Activated CD4-positive, CD25-positive, alpha-beta regulatory T cell treated with anti-CD3 and anti-CD28 coated beads, Interleukin-2, amount 50 U/mL, for 72 hours (primary cell): ENCODE measurements at regions not wholly inside any gene's neighbourhood (a gene's known extent, or its start where the extent isn't known, plus 50 kb on each side); places are given as distances from the start of the nearest gene placed in this dataset.

Source experiments
- DNase-seq: peaks from one replicate; pipeline ENCODE4 v3.0.0; 2021

DNA sequence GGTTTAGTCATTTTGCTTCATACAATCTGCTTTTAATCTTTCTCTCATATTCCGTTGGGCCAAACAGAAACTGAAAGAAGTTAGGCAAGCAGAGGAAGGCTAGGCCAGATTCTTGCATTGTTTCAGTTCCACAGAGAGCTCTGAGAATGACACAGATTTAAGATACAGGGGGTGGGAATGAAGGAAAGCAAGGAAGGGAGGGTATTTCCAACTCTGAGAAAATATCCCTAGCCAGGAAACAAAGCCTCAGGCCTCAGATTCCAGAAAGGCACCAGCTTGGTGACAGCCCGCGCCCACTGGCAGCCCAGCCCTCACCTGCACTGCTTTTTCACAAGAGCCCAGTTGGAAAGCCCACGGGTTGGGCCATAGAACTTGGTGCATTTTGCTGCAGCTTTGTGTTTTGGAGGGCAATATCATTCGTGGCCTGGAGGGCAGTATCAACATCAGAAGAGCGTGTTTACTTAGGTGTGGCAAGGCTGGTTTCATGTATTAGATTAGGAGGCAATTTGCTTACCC lies 63.5 kb downstream of the ENC1 start:
- DNase-seq, result no peak

GRCh38 chr5:74575741-74576538 lies 64.6 kb downstream of the ENC1 start:
- DNase-seq, result no peak

GRCh38 chr5:74570250-74570649 lies 70.3 kb downstream of the ENC1 start:
- no peak for DNase-seq

DNA sequence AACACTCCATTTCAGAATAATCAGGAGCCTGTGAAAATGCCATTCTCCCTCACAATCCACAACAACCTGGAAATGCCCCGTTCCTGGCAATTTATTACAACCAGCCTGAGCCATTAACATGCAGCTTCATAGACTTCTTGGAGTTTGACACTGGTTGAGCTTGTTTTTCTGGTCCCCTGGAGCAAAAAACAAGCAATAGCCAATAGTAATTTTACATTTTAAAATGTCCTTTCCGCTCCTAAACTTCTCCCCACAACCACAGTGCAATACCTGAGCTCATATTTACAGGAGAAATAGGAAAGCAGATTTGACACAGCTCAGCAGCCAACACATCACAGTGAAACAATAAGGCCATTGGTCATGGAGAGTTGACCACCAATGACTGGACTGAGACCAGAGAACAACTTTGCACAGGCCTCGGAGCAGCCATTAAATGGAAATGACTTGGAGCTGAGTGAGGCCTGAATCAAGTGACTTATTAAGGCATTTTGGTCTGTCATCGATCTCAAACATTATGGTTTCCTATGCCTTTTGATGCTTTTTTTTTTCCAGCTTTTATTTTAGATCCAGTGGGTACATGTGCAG lies 73.0 kb downstream of the ENC1 start:
- no peak for DNase-seq

DNA sequence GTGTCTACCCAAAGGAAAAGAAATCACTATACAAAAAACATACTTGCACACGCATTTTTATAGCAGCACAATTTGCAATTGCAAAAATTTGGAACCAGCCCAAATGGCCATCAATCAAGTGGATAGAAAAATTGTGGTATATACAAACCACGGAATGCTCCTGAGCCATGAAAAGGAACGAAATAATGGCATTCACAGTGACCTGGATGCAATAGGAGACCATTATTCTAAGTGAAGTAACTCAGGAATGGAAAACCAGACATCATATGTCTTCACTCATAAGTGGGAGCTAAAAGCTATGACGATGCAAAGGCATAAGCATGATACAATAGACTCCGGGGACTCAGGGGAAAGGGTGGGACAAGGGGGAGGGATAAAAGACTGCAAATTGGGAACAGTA lies 78.4 kb downstream of the ENC1 start:
- DNase-seq, result no peak

DNA sequence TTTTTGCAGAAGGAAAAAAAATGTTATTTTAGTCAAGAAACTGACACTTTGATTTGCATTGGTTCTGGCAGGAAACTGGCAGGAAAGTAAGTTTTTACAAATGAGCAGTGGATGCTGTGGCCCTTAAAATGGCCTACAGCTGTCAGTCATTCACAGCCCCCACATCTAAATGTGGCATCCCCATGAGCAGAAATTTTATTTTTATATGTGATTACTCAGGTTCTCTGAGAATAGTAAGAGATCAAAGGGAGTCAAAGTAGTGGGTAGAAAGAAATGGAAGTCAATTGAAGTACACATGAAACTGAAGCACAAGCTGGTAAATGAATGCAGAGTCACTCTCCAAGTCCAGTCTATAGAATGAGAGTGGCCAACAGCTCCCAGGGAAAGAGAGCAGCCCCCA lies 80.3 kb downstream of the ENC1 start:
- no peak for DNase-seq

GRCh38 chr5:74556631-74557595 lies 83.6 kb downstream of the ENC1 start:
- no peak for DNase-seq

GRCh38 chr5:74556006-74556405 lies 84.5 kb downstream of the ENC1 start:
- no peak for DNase-seq

DNA sequence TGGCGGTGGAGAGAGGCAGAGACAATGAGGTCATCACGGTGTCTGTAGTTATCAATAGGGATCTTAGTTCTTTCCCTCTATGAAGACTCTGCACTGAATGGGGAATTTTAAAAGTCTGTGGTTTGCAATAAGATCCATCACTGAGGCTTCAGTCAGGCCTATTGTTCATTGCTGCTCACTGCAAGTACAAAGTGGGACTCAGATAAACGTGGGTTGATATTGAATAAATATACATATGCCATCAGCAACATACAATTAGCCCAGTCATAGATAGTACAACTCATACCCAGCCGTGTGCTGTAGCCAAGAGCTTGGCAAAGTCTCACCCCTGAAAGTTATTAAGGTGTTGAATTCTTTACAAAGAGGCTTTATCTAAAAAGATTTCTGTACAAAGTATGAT lies 88.4 kb downstream of the ENC1 start:
- no peak for DNase-seq

DNA sequence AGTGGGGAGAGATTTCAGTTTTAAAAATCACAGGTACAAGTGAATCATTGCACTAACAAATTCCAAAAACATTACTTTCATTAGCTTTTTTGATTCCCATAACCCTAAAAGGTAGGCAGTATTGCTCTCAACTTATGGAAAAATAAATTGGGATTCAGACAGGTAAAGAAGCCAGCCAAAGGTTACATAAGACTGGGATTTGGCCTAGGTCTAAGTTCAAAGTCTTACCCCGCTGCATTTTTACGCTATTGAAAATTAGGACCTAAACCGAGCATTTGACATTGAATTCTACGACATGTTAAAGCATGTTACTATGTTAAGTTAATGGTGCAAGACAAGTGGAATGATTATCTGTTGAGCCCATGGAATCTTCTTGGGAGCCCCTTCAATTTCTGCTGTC lies 89.6 kb downstream of the ENC1 start:
- no peak for DNase-seq

- no peak for DNase-seq
These were observed 91.1 kb downstream of the ENC1 start for GRCh38 chr5:74549384-74549783.

DNA sequence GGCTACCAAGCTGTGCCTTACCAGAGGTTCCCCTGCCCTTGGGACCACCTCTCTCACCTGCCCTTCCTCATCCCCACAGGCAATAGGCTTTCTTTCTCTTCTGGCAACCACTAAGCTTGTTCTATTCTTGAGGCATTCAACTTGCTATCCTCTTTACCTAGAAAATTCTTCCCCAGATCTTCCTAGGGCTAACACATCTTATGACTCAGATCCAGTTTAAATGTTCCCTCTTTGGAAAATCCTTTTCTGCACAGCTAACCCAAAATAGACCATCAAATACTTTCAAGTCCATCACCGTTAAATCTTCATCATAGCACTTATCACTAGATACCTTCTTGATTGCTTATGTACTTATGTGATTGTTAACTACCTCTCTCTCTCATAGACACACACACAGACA lies 93.7 kb downstream of the ENC1 start:
- DNase-seq, result no peak

- DNase-seq, result no peak
These were observed 95.7 kb downstream of the ENC1 start for GRCh38 chr5:74544811-74545210.

- DNase-seq, result no peak
These were observed 97.1 kb downstream of the ENC1 start for GRCh38 chr5:74543162-74543995.

DNA sequence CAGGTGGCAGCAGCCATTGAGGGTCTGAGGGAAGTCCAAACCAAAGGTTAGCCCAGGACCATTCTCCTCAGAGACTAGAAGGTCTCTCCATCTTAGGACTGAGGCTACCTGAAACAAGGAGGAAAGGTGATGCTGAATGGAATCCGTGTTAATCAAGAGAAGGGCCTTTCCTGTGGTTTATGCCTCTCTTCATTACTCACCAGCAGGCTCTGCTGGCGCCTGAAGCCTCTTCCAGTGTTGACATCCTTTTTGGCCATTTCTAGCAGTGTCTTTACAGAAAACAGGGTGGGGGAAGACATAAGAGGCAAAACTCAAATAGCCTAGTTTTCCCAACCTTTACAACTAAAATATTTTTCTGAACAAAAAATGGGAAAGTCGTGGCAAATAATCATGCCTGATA lies 98.0 kb downstream of the ENC1 start:
- DNase-seq, result no peak

- no peak for DNase-seq
These were observed 99.1 kb downstream of the ENC1 start for GRCh38 chr5:74541381-74541781.

DNA sequence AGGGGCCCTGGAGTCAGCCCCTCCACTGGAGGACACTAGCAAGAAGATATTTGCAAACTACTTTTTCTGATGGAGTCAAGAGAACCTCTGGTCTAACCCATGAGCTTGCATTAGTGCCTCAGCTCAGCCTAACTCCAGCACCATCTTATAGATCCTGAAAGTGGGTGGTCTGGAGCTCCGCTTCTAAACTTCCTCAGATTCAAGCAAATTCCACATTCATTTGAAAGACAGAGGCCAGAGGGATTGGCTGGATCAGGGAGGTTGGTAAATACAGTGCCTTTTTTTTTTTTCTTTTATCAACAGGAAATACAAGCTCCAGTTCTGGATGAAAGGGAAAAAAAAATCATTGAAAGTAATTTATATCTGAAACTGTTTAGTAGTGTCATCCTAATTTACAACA lies 99.9 kb downstream of the ENC1 start:
- no peak for DNase-seq

- DNase-seq, result no peak
These were observed 100.5 kb downstream of the ENC1 start for GRCh38 chr5:74539986-74540385.

DNA sequence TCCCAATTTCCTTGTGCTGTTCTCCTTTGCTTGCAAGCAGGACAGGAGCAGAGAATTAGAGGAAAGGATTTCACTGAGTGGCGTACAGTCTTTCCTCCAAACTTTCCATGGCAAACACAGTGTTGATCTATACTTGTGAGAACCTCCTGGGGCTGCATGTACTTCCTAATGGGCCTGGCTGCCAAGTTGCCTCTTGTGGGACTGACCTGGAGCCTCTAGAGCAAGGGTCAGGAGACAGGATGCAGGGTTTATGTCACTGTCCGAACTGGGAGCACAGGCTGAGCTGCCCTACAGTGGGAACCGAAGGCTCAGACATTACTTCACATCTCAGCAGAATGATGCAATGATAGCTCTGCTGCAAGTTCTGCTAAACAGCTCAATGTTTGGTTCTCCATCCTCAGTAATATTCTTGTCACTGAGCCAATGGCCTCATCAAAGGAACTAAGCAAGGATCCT lies 102.3 kb downstream of the ENC1 start:
- no peak for DNase-seq

GRCh38 chr5:74536658-74537057 lies 103.9 kb downstream of the ENC1 start:
- no peak for DNase-seq

- DNase-seq, result no peak
These were observed 104.6 kb downstream of the ENC1 start for GRCh38 chr5:74535926-74536325.

GRCh38 chr5:74534397-74535129 lies 106.0 kb downstream of the ENC1 start:
- DNase-seq, result no peak
